OCI-LY1 (cell line): ENCODE measurements at regions not wholly inside any gene's neighbourhood (a gene's known extent, or its start where the extent isn't known, plus 50 kb on each side); places are given as distances from the start of the nearest gene placed in this dataset.

ENCODE experiments used
- H2AFZ ChIP-seq: fragments of 200-600 bp; sonication (generic), shearing (Covaris generic); 2 replicates; pipeline ENCODE4 v1.6.0; 2014; ENCODE audit warnings: antibody characterized with exemption, mild to moderate bottlenecking, low read length
- H3F3A ChIP-seq: fragments of 200-600 bp; sonication (generic), shearing (Covaris generic); 2 replicates; pipeline ENCODE4 v1.6.0; 2014; ENCODE audit warnings: mild to moderate bottlenecking, antibody characterized with exemption, low read length, moderate library complexity; ENCODE audit not compliant: insufficient read depth
- H3K27ac ChIP-seq: fragments of 200-600 bp; sonication (generic); 2 replicates; pipeline ENCODE4 v1.5.1; 2014; ENCODE audit warnings: low read length, mixed run types, mild to moderate bottlenecking, low read depth; ENCODE audit not compliant: poor library complexity, severe bottlenecking
- H3K27me3 ChIP-seq: fragments of 200-600 bp; sonication (generic); 2 replicates; pipeline ENCODE4 v1.6.0; 2014; ENCODE audit warnings: antibody characterized with exemption, mild to moderate bottlenecking, low read length, moderate library complexity; ENCODE audit not compliant: insufficient read depth
- H3K36me3 ChIP-seq: fragments of 200-600 bp; sonication (generic); 2 replicates; pipeline ENCODE4 v1.6.1; 2014; ENCODE audit warnings: mild to moderate bottlenecking, antibody characterized with exemption, low read length, moderate library complexity, mixed read lengths; ENCODE audit not compliant: insufficient read depth
- H3K4me1 ChIP-seq: fragments of 200-600 bp; sonication (generic); 2 replicates; pipeline ENCODE4 v1.5.1; 2014; ENCODE audit warnings: mild to moderate bottlenecking, low read length, moderate library complexity; ENCODE audit not compliant: insufficient read depth, severe bottlenecking
- H3K4me2 ChIP-seq: fragments of 200-600 bp; sonication (generic), shearing (Covaris generic); 2 replicates; pipeline ENCODE4 v1.6.1; 2014; ENCODE audit warnings: low read length
- H3K4me3 ChIP-seq: fragments of 200-600 bp; sonication (generic); 2 replicates; pipeline ENCODE4 v1.5.1; 2014; ENCODE audit warnings: low read length, low read depth, mild to moderate bottlenecking, mixed read lengths; ENCODE audit not compliant: poor library complexity, severe bottlenecking
- H3K79me2 ChIP-seq: fragments of 200-600 bp; shearing (Covaris generic); 2 replicates; pipeline ENCODE4 v1.6.1; 2016; ENCODE audit warnings: mixed run types, low read length, mixed read lengths; ENCODE audit not compliant: insufficient read depth
- H3K9ac ChIP-seq: fragments of 200-600 bp; sonication (generic), shearing (Covaris generic); 2 replicates; pipeline ENCODE4 v1.6.1; 2014; ENCODE audit warnings: mild to moderate bottlenecking, low read length, mixed read lengths
- H3K9me2 ChIP-seq: fragments of 200-600 bp; sonication (generic), shearing (Covaris generic); 2 replicates; pipeline ENCODE4 v1.6.1; 2014; ENCODE audit warnings: low read depth, mild to moderate bottlenecking, low read length, mixed read lengths
- H3K9me3 ChIP-seq: fragments of 200-600 bp; shearing (Covaris generic); 2 replicates; pipeline ENCODE4 v1.6.1; 2014; ENCODE audit warnings: low read length, mixed read lengths
- H4K20me1 ChIP-seq: fragments of 200-600 bp; sonication (generic), shearing (Covaris generic); 2 replicates; pipeline ENCODE4 v1.6.0; 2016; ENCODE audit warnings: mild to moderate bottlenecking, low read length; ENCODE audit not compliant: insufficient read depth
- CTCF ChIP-seq: fragments of 200-600 bp; sonication (generic), shearing (Covaris generic); IDR thresholded peaks from 2 replicates; pipeline ENCODE4 v1.5.1; 2017; ENCODE audit warnings: mild to moderate bottlenecking, antibody characterized with exemption, low read length, moderate library complexity, mixed read lengths
- EZH2 ChIP-seq: fragments of 200-600 bp; sonication (generic), shearing (Covaris generic); IDR thresholded peaks from 2 replicates; pipeline ENCODE4 v1.8.0; 2017; ENCODE audit warnings: borderline replicate concordance, mixed run types, mild to moderate bottlenecking, antibody characterized with exemption, low read length, moderate library complexity, mixed read lengths

DNA sequence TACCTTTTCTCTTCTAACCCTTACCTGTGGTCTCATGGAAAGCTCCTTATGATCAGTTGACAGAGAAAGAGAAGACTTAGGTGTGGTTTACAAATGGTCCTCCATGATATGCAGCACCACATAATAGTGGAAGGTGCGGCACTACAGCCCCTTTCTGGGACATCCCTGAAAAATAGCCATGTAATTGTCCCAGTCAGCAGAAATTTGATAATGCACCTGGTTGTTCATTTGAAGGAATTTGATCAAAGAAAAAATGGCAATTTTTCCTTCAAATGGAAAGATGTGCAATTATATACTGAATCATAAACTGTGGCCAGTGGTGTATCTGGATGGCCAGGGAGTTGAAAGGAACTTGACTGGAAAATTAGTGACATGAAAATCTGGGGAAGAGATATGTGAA, 293.6 kb upstream of the PCDH20 start:
- H3K4me3 ChIP-seq, result no peak overlapping the region
- no peaks in the 10 kb centered on the region for H3K9me2 ChIP-seq
- no peaks in the 10 kb centered on the region for H3K4me1 ChIP-seq
- no peaks in the 10 kb centered on the region for H3K27me3 ChIP-seq
- H3K9ac ChIP-seq, result no peak overlapping the region
- no peaks in the 10 kb centered on the region for H3K79me2 ChIP-seq
- H3F3A ChIP-seq, result no peaks in the 10 kb centered on the region
- no peak overlapping the region for H2AFZ ChIP-seq
- H4K20me1 ChIP-seq, result no peaks in the 10 kb centered on the region
- no peaks in the 10 kb centered on the region for H3K36me3 ChIP-seq
- no peak for TF ChIP-seq EZH2
- no peak for TF ChIP-seq CTCF
- H3K9me3 ChIP-seq, result no peaks in the 10 kb centered on the region
- no peak overlapping the region for H3K27ac ChIP-seq
- no peak overlapping the region for H3K4me2 ChIP-seq

DNA sequence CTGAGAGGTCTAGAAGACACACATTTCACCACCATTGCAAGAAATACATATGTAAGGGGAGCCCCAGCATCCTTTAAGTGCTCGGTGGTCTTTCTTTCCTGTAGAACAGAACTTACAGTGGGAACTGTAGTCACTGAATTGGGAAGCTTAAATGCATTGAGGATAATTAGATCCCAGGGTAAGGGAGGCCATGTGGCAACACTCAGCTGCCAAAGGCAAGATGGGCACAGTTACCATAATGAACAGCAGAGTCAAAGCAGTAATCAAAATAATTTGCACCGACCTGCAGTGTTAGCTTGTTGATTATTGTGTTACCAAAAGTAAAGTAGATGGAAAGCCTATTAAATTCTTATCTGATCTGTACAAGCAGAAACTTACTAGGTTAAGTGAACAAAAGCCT, 291.2 kb upstream of the PCDH20 start:
- Histone ChIP-seq H3K9ac (no peak overlapping the region), H2AFZ (no peak overlapping the region), H3K27ac (no peak overlapping the region), H3K4me3 (no peak overlapping the region), H3K36me3 (no peaks in the 10 kb centered on the region), H3K27me3 (no peaks in the 10 kb centered on the region), H3K9me2 (no peaks in the 10 kb centered on the region), H3K9me3 (no peaks in the 10 kb centered on the region), H3F3A (no peaks in the 10 kb centered on the region), H3K4me2 (no peak overlapping the region), H3K4me1 (no peaks in the 10 kb centered on the region), H4K20me1 (no peaks in the 10 kb centered on the region), H3K79me2 (no peaks in the 10 kb centered on the region)
- TF ChIP-seq CTCF (no peak), EZH2 (no peak)

GRCh38 chr13:61700620-61701019, 285.0 kb upstream of the PCDH20 start:
- H3K4me3 ChIP-seq, result no peak overlapping the region

More at GRCh38 chr13:61700620-61701019, 285.0 kb upstream of the PCDH20 start:
- H3K9me3 ChIP-seq, result no peaks in the 10 kb centered on the region
- no peaks in the 10 kb centered on the region for H3F3A ChIP-seq
- no peaks in the 10 kb centered on the region for H3K79me2 ChIP-seq
- no peak overlapping the region for H3K4me2 ChIP-seq
- no peak overlapping the region for H3K9ac ChIP-seq
- no peaks in the 10 kb centered on the region for H3K4me1 ChIP-seq
- no peaks in the 10 kb centered on the region for H4K20me1 ChIP-seq
- no peaks in the 10 kb centered on the region for H3K27me3 ChIP-seq
- TF ChIP-seq CTCF, result no peak
- TF ChIP-seq EZH2, result no peak
- H2AFZ ChIP-seq, result no peak overlapping the region
- H3K9me2 ChIP-seq, result no peaks in the 10 kb centered on the region
- H3K36me3 ChIP-seq, result no peaks in the 10 kb centered on the region
- no peak overlapping the region for H3K27ac ChIP-seq
